ENCODE measurements at regions not wholly inside any gene's neighbourhood (a gene's known extent, or its start where the extent isn't known, plus 50 kb on each side); places are given as distances from the start of the nearest gene placed in this dataset.

GRCh38 chr11:43242401-43242800, 69.4 kb upstream of the API5 start:
- H3K36me3 ChIP-seq (ENCODE audit: control insufficient read depth in 5 of 5, insufficient read depth in 5 of 5, low read length in 5 of 5) = no peaks in the 10 kb centered on the region
- H3K4me1 ChIP-seq (ENCODE audit: control insufficient read depth in 5 of 5, insufficient read depth in 5 of 5, low read length in 5 of 5) = no peaks in the 10 kb centered on the region
- peaks cover 0 to 2% (median 0%) of the 10 kb centered on the region in 5 donors for H3K9me3 ChIP-seq (ENCODE audit: control insufficient read depth in 5 of 5, low read length in 5 of 5)
- no peak overlapping the region for H3K4me3 ChIP-seq (ENCODE audit: low read depth in 1 of 5, low read length in 5 of 5)
- H3K27me3 ChIP-seq (ENCODE audit: control insufficient read depth in 5 of 5, insufficient read depth in 4 of 5, low read length in 5 of 5) = no peaks in the 10 kb centered on the region
- H3K27ac ChIP-seq (ENCODE audit: low read depth, low read length) = no peak overlapping the region
- no peak overlapping the region for H3K9ac ChIP-seq (ENCODE audit: low read length in 5 of 5)

- H3K27me3 ChIP-seq (ENCODE audit: control insufficient read depth in 5 of 5, insufficient read depth in 4 of 5, low read length in 5 of 5) = no peaks in the 10 kb centered on the region
- peaks cover 0 to 2% (median 0%) of the 10 kb centered on the region in 5 donors for H3K9me3 ChIP-seq (ENCODE audit: control insufficient read depth in 5 of 5, low read length in 5 of 5)
- no peaks in the 10 kb centered on the region for H3K36me3 ChIP-seq (ENCODE audit: control insufficient read depth in 5 of 5, insufficient read depth in 5 of 5, low read length in 5 of 5)
- no peaks in the 10 kb centered on the region for H3K4me1 ChIP-seq (ENCODE audit: control insufficient read depth in 5 of 5, insufficient read depth in 5 of 5, low read length in 5 of 5)
- H3K27ac ChIP-seq (ENCODE audit: low read depth, low read length) = no peak overlapping the region
- H3K9ac ChIP-seq (ENCODE audit: low read length in 5 of 5) = no peak overlapping the region
- H3K4me3 ChIP-seq (ENCODE audit: low read depth in 1 of 5, low read length in 5 of 5) = no peak overlapping the region
Measured at GRCh38 chr11:43243927-43244326, 67.9 kb upstream of the API5 start.

GRCh38 chr11:43245466-43245865, 66.3 kb upstream of the API5 start:
- Histone ChIP-seq H3K27ac (ENCODE audit: low read depth, low read length) (no peak overlapping the region), H3K9ac (ENCODE audit: low read length in 5 of 5) (no peak overlapping the region), H3K4me1 (ENCODE audit: control insufficient read depth in 5 of 5, insufficient read depth in 5 of 5, low read length in 5 of 5) (no peaks in the 10 kb centered on the region), H3K36me3 (ENCODE audit: control insufficient read depth in 5 of 5, insufficient read depth in 5 of 5, low read length in 5 of 5) (no peaks in the 10 kb centered on the region), H3K4me3 (ENCODE audit: low read depth in 1 of 5, low read length in 5 of 5) (no peak overlapping the region), H3K9me3 (ENCODE audit: control insufficient read depth in 5 of 5, low read length in 5 of 5) (peaks cover 0 to 2% (median 0%) of the 10 kb centered on the region in 5 donors), H3K27me3 (ENCODE audit: control insufficient read depth in 5 of 5, insufficient read depth in 4 of 5, low read length in 5 of 5) (no peaks in the 10 kb centered on the region)

DNA sequence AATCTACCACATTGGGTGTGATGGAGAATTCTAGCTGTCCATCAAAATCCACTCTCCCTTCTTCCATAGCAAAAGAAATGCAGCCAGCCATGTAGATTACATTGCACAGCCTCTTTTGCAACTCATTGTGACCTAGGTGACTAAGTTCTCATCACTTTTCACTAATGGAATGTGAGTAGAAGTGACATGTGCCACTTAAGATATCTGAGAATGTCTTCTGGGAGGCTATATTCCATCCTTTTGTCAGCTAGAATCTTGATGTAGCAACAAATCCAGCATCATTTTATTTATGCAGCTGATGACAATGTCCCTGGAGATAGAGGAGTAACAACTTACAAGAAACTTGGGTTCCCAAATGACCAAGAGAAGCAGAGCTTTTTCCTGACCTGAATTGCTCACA, 61.5 kb upstream of the API5 start:
- Histone ChIP-seq H3K9ac (ENCODE audit: low read length in 5 of 5) (no peak overlapping the region), H3K4me1 (ENCODE audit: control insufficient read depth in 5 of 5, insufficient read depth in 5 of 5, low read length in 5 of 5) (no peaks in the 10 kb centered on the region), H3K4me3 (ENCODE audit: low read depth in 1 of 5, low read length in 5 of 5) (no peak overlapping the region)

DNA sequence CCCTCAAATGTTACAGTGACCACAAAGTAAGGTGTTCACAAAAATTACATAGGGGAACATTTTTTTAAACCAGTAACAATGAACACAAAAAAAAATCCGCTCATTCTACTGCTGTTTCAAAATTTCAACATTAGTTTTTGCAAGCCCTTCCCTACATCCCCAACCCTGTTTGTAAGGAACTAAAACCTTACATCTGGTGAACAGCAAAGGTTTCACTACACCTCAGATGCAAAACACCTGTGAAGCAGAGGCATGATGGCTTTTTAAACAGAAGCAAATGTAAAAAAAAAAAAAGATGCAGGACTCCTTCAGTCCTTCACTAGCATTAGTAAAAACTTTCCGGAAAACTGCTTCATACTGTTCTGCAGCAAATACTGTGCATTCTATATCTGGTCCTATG, 50.0 kb upstream of the API5 start:
- no peak overlapping the region for H3K4me3 ChIP-seq (ENCODE audit: low read depth in 1 of 5, low read length in 5 of 5)
- no peaks in the 10 kb centered on the region for H3K4me1 ChIP-seq (ENCODE audit: control insufficient read depth in 5 of 5, insufficient read depth in 5 of 5, low read length in 5 of 5)
- H3K9me3 ChIP-seq (ENCODE audit: control insufficient read depth in 5 of 5, low read length in 5 of 5) = peaks cover 0 to 20% (median 5%) of the 10 kb centered on the region in 5 donors
- H3K36me3 ChIP-seq (ENCODE audit: control insufficient read depth in 5 of 5, insufficient read depth in 5 of 5, low read length in 5 of 5) = no peaks in the 10 kb centered on the region
- no peaks in the 10 kb centered on the region for H3K27me3 ChIP-seq (ENCODE audit: control insufficient read depth in 5 of 5, insufficient read depth in 4 of 5, low read length in 5 of 5)
- no peak overlapping the region for H3K27ac ChIP-seq (ENCODE audit: low read depth, low read length)
- no peak overlapping the region for H3K9ac ChIP-seq (ENCODE audit: low read length in 5 of 5)

More for the DNA sequence above, 61.5 kb upstream of the API5 start:
- Histone ChIP-seq H3K27ac (ENCODE audit: low read depth, low read length) (no peak overlapping the region), H3K36me3 (ENCODE audit: control insufficient read depth in 5 of 5, insufficient read depth in 5 of 5, low read length in 5 of 5) (no peaks in the 10 kb centered on the region), H3K9me3 (ENCODE audit: control insufficient read depth in 5 of 5, low read length in 5 of 5) (no peaks in the 10 kb centered on the region), H3K27me3 (ENCODE audit: control insufficient read depth in 5 of 5, insufficient read depth in 4 of 5, low read length in 5 of 5) (no peaks in the 10 kb centered on the region)
